Activated CD8-positive, alpha-beta memory T cell treated with anti-CD3 and anti-CD28 coated beads, Interleukin-2, amount 10 ng/mL, durations not matched to agents 7 days and 5 days (primary cell): ENCODE measurements at regions not wholly inside any gene's neighbourhood (a gene's known extent, or its start where the extent isn't known, plus 50 kb on each side); places are given as distances from the start of the nearest gene placed in this dataset.
"Not testable (repeated sequence)": the region's sequence is repeated elsewhere in the genome, so short reads cannot be mapped to it uniquely, and the experiment has no call there.

Source experiments
- ATAC-seq: fragments of 150-1000 bp; cut with Tn5 transposase; one replicate; pipeline ENCODE4 v1.10.0; 2021; ENCODE audit warnings: moderate library complexity
- CTCF ChIA-PET: fragments of 350-600 bp; sonication (Branson Sonifier 250); formaldehyde crosslinking; loops from one replicate; lab custom pipeline; 2021; ENCODE audit warnings: antibody characterized with exemption; lab: Charles Lee
- DNase-seq: peaks from one replicate; pipeline ENCODE4 v3.0.0-alpha.2; 2020
- H3K27ac Mint-ChIP-seq: one replicate; pipeline ENCODE4 v1.8.0; 2021; ENCODE audit warnings: mild to moderate bottlenecking, mixed read lengths
- H3K27me3 Mint-ChIP-seq: one replicate; pipeline ENCODE4 v1.8.0; 2021; ENCODE audit warnings: mixed read lengths
- H3K36me3 Mint-ChIP-seq: one replicate; pipeline ENCODE4 v1.8.0; 2021; ENCODE audit warnings: mild to moderate bottlenecking, mixed read lengths
- H3K4me1 Mint-ChIP-seq: one replicate; pipeline ENCODE4 v1.8.0; 2021; ENCODE audit warnings: mixed read lengths
- H3K4me3 Mint-ChIP-seq: one replicate; pipeline ENCODE4 v1.8.0; 2021; ENCODE audit warnings: mild to moderate bottlenecking, moderate library complexity, mixed read lengths
- H3K9me3 Mint-ChIP-seq: one replicate; pipeline ENCODE4 v1.8.0; 2022; ENCODE audit warnings: low read depth, mixed read lengths

- CTCF ChIA-PET, result no interaction called here
Observed at GRCh38 chr2:131756141-131756907, 228.6 kb downstream of the CCDC74A start.

DNA sequence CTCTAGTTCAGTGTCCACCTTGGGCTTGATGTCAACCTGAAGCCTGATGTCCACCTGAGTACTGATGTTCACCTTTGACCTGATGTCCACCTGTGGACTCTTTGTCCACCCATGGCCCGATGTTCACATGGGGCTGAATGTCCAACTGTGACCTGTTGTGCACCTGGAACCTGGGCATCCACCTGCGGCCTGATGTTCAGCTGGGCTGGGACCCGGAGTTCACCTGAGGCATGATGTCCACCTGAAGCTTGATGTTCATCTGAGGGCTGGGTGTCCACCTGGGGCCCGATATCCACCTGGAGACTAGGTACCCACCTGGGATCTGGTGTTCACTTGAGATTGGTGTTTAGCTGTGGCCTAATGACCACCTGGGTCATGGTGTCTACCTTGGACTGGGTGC lies 231.3 kb downstream of the CCDC74A start:
- ATAC-seq, H3K27me3 Mint-ChIP-seq, H3K9me3 Mint-ChIP-seq, CTCF ChIA-PET, H3K4me3 Mint-ChIP-seq, H3K36me3 Mint-ChIP-seq, H3K27ac Mint-ChIP-seq, DNase-seq, H3K4me1 Mint-ChIP-seq: not testable (repeated sequence)

More at GRCh38 chr2:131756141-131756907, 228.6 kb downstream of the CCDC74A start:
- no peaks in the 10 kb centered on the region for H3K9me3 Mint-ChIP-seq
- no peaks in the 10 kb centered on the region for H3K4me1 Mint-ChIP-seq
- no peaks in the 10 kb centered on the region for H3K36me3 Mint-ChIP-seq
- ATAC-seq (no peak), DNase-seq (no peak)
- H3K27ac Mint-ChIP-seq, result no peak overlapping the region
- H3K4me3 Mint-ChIP-seq, result no peak overlapping the region
- H3K27me3 Mint-ChIP-seq, result no peaks in the 10 kb centered on the region

DNA sequence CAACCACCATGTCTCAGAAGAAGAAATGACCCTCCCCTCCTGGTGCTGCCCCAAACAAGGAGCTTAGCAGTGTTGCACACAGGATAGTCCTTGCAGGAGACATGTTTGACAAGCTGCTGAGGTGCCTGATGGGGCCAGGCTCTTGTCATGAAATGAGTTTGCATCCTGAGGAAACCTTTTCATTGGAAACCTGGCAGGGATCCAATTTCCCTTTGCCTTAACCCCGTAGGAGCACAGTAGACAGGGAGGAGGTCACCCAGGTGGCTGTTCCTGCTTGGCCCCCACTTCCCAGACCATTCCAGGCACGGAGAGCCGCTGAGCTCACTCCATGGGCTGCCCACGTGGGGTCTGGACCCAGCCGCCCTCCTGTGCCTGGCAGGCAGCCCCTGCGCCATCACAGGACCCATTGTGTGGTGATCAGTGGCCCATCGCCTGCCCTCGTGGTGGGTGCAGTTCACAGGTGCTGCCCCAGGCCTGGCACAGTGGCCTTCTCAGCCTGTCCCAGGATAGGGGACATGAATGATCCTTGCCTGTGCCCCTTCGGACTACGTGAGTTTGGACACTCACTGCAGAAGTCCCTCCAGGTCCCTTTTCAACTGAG lies 247.4 kb downstream of the CCDC74A start:
- H3K9me3 Mint-ChIP-seq, H3K27me3 Mint-ChIP-seq, H3K27ac Mint-ChIP-seq, ATAC-seq, DNase-seq, CTCF ChIA-PET, H3K36me3 Mint-ChIP-seq, H3K4me3 Mint-ChIP-seq, H3K4me1 Mint-ChIP-seq: not testable (repeated sequence)

- H3K27me3 Mint-ChIP-seq, H3K4me3 Mint-ChIP-seq, H3K4me1 Mint-ChIP-seq, H3K27ac Mint-ChIP-seq, ATAC-seq, H3K36me3 Mint-ChIP-seq, DNase-seq, H3K9me3 Mint-ChIP-seq, CTCF ChIA-PET: not testable (repeated sequence)
Observed at GRCh38 chr2:131775903-131776506, 248.3 kb downstream of the CCDC74A start.

DNA sequence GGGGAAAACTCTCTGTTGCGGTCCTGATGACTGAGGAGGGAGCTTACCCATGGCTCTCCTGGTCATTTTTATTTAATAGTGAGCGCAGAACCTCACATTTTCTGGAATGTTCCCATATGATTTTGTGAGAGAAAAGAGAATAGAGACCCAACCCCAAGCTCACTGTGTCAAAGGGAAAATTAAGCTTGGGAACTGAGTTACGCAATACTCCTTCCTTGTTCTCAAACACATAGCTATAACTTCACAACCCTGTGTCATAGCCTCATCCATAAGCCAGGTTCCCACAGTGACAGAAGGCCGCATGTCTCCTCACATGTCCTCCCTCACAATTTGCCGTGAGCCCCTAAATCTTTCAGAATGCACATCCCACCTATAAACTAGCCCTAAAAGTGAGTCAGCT lies 252.8 kb downstream of the CCDC74A start:
- CTCF ChIA-PET, H3K4me1 Mint-ChIP-seq, H3K4me3 Mint-ChIP-seq, H3K9me3 Mint-ChIP-seq, H3K27ac Mint-ChIP-seq, H3K36me3 Mint-ChIP-seq, ATAC-seq, DNase-seq: not testable (repeated sequence)
- H3K27me3 Mint-ChIP-seq, result peaks cover 16% of the 10 kb centered on the region

GRCh38 chr2:131801210-131801744 lies 273.6 kb downstream of the CCDC74A start:
- peaks cover 8% of the 10 kb centered on the region for H3K4me1 Mint-ChIP-seq
- no peaks in the 10 kb centered on the region for H3K9me3 Mint-ChIP-seq
- CTCF ChIA-PET, result interaction anchor here (0.6 to 2.0 kb wide), 9 partner anchors 11 to 647 kb away, joined by 3 to 29 read pairs (median 3); no protein-coding TSS in a partner anchor
- no peak overlapping the region for H3K27ac Mint-ChIP-seq
- ATAC-seq (no peak), DNase-seq (no peak)
- no peak overlapping the region for H3K4me3 Mint-ChIP-seq
- H3K27me3 Mint-ChIP-seq, result peaks cover 14% of the 10 kb centered on the region
- H3K36me3 Mint-ChIP-seq, result no peaks in the 10 kb centered on the region

DNA sequence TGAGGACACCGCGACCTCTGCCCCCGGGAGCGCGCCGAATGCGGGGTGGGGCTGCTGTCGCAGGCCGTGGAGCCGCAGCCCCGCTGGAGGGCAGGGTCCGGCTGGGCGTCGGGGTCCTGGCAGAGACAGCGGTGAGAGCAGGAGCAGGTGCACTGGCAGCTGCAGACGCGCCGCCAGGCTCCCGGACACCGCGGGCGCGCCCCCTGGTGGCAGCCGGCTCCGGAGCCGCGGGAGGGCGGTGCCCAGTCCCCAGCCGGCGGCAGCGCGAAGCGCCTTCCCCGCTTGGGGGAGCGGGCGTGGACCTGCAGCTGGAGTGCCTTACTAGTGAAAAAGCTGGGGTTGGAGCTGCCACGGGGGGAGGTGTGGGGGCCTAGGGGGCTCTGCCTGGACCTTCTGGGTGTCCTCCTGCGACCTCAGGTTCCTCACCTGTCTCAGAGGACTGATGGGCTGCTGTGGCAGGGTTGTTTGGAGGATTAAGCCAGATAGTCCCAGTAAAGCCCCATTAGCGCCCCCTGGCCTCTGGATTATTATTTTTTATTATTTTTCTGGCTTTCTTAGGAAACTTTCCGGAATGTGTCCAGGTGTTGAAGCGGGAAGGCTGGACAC lies 274.2 kb downstream of the CCDC74A start:
- not testable (repeated sequence) for H3K36me3 Mint-ChIP-seq, H3K4me1 Mint-ChIP-seq, H3K27ac Mint-ChIP-seq, H3K9me3 Mint-ChIP-seq
- ATAC-seq (peak; percentile 95), DNase-seq (peak; percentile 79)
- peak overlapping the region; percentile 55 for H3K4me3 Mint-ChIP-seq
- peaks cover 14% of the 10 kb centered on the region for H3K27me3 Mint-ChIP-seq
- CTCF ChIA-PET, result interaction anchor here (0.6 to 2.0 kb wide), 11 partner anchors 9 to 647 kb away, joined by 3 to 29 read pairs (median 4); no protein-coding TSS in a partner anchor

GRCh38 chr2:131802351-131802836 lies 274.7 kb downstream of the CCDC74A start:
- not testable (repeated sequence) for H3K27ac Mint-ChIP-seq, H3K36me3 Mint-ChIP-seq, H3K9me3 Mint-ChIP-seq, H3K4me1 Mint-ChIP-seq
- DNase-seq (peak; percentile 51), ATAC-seq (peak; percentile 83)
- Mint-ChIP-seq H3K27me3 (peaks cover 14% of the 10 kb centered on the region), H3K4me3 (peak overlapping the region; percentile 55)
- CTCF ChIA-PET, result interaction anchor here (0.6 to 2.0 kb wide), 10 partner anchors 9 to 648 kb away, joined by 3 to 29 read pairs (median 4); no protein-coding TSS in a partner anchor

DNA sequence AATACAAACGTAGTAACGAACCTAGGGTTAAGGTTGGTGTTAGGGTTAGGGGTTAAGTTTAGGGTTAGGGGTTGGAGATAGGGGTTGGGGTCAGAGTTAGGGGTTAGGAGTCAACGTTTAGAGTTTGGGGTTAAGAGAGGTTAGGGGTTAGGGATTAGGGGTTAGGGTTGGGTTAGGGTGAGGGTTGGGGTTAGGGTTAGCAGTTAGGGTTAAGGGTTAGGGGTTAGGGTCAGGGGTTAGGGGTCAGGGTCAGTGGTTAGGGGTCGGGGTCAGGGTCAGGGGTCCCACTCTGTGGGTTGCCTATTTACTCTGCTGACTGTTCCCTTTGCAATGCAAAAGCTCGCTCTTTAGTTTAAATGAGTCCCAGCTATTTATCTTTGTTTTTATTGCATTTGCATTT lies 275.5 kb downstream of the CCDC74A start:
- H3K4me3 Mint-ChIP-seq, ATAC-seq, H3K36me3 Mint-ChIP-seq, H3K27ac Mint-ChIP-seq, H3K4me1 Mint-ChIP-seq, DNase-seq, H3K9me3 Mint-ChIP-seq: not testable (repeated sequence)
- CTCF ChIA-PET, result interaction anchor here (2.0 kb wide), 1 partner anchor 131 kb away, joined by 29 read pairs; no protein-coding TSS in a partner anchor
- H3K27me3 Mint-ChIP-seq, result peaks cover 19% of the 10 kb centered on the region

GRCh38 chr2:131812605-131813004 lies 284.9 kb downstream of the CCDC74A start:
- not testable (repeated sequence) for H3K9me3 Mint-ChIP-seq, H3K36me3 Mint-ChIP-seq
- CTCF ChIA-PET, result interaction anchor here (0.6 kb wide), 2 partner anchors 11 to 12 kb away, joined by 3 to 4 read pairs; no protein-coding TSS in a partner anchor

DNA sequence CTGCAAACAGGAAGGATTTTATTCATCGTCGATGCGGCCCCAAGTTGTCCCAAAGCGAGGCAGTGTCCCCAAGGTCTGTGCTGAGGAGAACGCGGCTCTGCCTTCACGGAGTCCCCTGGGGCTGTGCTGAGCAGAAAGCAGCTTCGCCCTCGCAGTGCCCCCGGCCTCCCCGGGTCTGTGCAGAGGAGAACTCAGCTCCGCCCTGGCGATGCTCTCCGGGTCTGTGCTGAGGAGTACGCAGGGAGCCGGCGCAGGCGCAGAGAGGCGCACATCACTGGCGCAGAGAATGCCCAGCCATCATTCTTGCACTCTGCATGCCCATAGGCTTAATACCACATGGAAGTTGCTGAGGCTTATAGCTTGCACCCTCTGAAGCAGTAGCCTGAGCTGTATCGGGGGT lies 285.7 kb downstream of the CCDC74A start:
- H3K9me3 Mint-ChIP-seq, H3K4me1 Mint-ChIP-seq, ATAC-seq, H3K4me3 Mint-ChIP-seq, CTCF ChIA-PET, DNase-seq, H3K36me3 Mint-ChIP-seq, H3K27me3 Mint-ChIP-seq, H3K27ac Mint-ChIP-seq: not testable (repeated sequence)

More at GRCh38 chr2:131812605-131813004, 284.9 kb downstream of the CCDC74A start:
- H3K4me1 Mint-ChIP-seq, H3K4me3 Mint-ChIP-seq, DNase-seq, ATAC-seq, H3K27ac Mint-ChIP-seq: not testable (repeated sequence)
- peaks cover 13% of the 10 kb centered on the region for H3K27me3 Mint-ChIP-seq

GRCh38 chr2:131818267-131818973 lies 290.7 kb downstream of the CCDC74A start:
- H3K4me1 Mint-ChIP-seq, CTCF ChIA-PET, H3K4me3 Mint-ChIP-seq, ATAC-seq, H3K27ac Mint-ChIP-seq, DNase-seq, H3K9me3 Mint-ChIP-seq, H3K36me3 Mint-ChIP-seq, H3K27me3 Mint-ChIP-seq: not testable (repeated sequence)
